ENCODE measurements at regions not wholly inside any gene's neighbourhood (a gene's known extent, or its start where the extent isn't known, plus 50 kb on each side); places are given as distances from the start of the nearest gene placed in this dataset.
A peak's percentile ranks its signal among the peaks of the same experiment; 100 is the strongest.

GRCh38 chr2:51795248-51795888 is 763.4 kb upstream of the NRXN1 start:
- Mint-ChIP-seq H3K36me3 (ENCODE audit: insufficient read depth, unreplicated experiment) (peaks cover 7% of the 10 kb centered on the region), H3K4me1 (ENCODE audit: insufficient read depth, unreplicated experiment) (no peaks in the 10 kb centered on the region), H3K27me3 (ENCODE audit: insufficient read depth, unreplicated experiment) (no peaks in the 10 kb centered on the region), H3K27ac (ENCODE audit: low read depth, unreplicated experiment) (no peak overlapping the region), H3K4me3 (ENCODE audit: unreplicated experiment) (no peak overlapping the region), H3K9me3 (ENCODE audit: unreplicated experiment) (no peaks in the 10 kb centered on the region)
- CTCF ChIA-PET: interaction anchor here (0.6 to 1.4 kb wide), 4 partner anchors 24 to 1719 kb away, joined by 3 to 6 read pairs (median 4); no protein-coding TSS in a partner anchor
- intact Hi-C loops (cut with micrococcal nuclease): no loop called here
- no peak for TF ChIP-seq CTCF (IDR thresholded peaks at IDR 0.05; ENCODE audit: unreplicated experiment)
- no TSS peak for BruUV-seq (replicated peaks)
- peak; percentile 34 for DNase-seq (ENCODE audit: unreplicated experiment)
- POLR2A ChIA-PET: interaction anchor here (0.7 to 1.0 kb wide), 2 partner anchors 11 to 124 kb away, joined by 3 to 4 read pairs; no protein-coding TSS in a partner anchor

GRCh38 chr2:51791496-51791895 is 759.6 kb upstream of the NRXN1 start:
- Mint-ChIP-seq H3K9me3 (ENCODE audit: unreplicated experiment) (no peaks in the 10 kb centered on the region), H3K4me1 (ENCODE audit: insufficient read depth, unreplicated experiment) (no peaks in the 10 kb centered on the region), H3K36me3 (ENCODE audit: insufficient read depth, unreplicated experiment) (no peaks in the 10 kb centered on the region), H3K27me3 (ENCODE audit: insufficient read depth, unreplicated experiment) (no peaks in the 10 kb centered on the region), H3K4me3 (ENCODE audit: unreplicated experiment) (no peak overlapping the region), H3K27ac (ENCODE audit: low read depth, unreplicated experiment) (no peak overlapping the region)
- BruUV-seq (replicated peaks): no TSS peak
- ChIA-PET CTCF (interaction anchor here (0.6 kb wide), 1 partner anchor 44 kb away, joined by 3 read pairs; no protein-coding TSS in a partner anchor), POLR2A (no interaction called here)
- DNase-seq (ENCODE audit: unreplicated experiment): no peak
- no peak for TF ChIP-seq CTCF (IDR thresholded peaks at IDR 0.05; ENCODE audit: unreplicated experiment)
- intact Hi-C loops (cut with micrococcal nuclease): no loop called here

- POLR2A ChIA-PET: no interaction called here
- CTCF ChIA-PET: interaction anchor here (0.6 kb wide), 1 partner anchor 45 kb away, joined by 3 read pairs; no protein-coding TSS in a partner anchor
- TF ChIP-seq CTCF (IDR thresholded peaks at IDR 0.05; ENCODE audit: unreplicated experiment): no peak
- no TSS peak for BruUV-seq (replicated peaks)
- no peaks in the 10 kb centered on the region for H3K36me3 Mint-ChIP-seq (ENCODE audit: insufficient read depth, unreplicated experiment)
- intact Hi-C loops (cut with micrococcal nuclease): no loop called here
- no peaks in the 10 kb centered on the region for H3K27me3 Mint-ChIP-seq (ENCODE audit: insufficient read depth, unreplicated experiment)
- H3K4me3 Mint-ChIP-seq (ENCODE audit: unreplicated experiment): no peak overlapping the region
- no peaks in the 10 kb centered on the region for H3K4me1 Mint-ChIP-seq (ENCODE audit: insufficient read depth, unreplicated experiment)
- H3K27ac Mint-ChIP-seq (ENCODE audit: low read depth, unreplicated experiment): no peak overlapping the region
- no peak for DNase-seq (ENCODE audit: unreplicated experiment)
- H3K9me3 Mint-ChIP-seq (ENCODE audit: unreplicated experiment): no peaks in the 10 kb centered on the region
Observed at GRCh38 chr2:51790854-51791253, 758.9 kb upstream of the NRXN1 start.

- CTCF ChIA-PET: interaction anchor here (0.5 kb wide), 1 partner anchor 465 kb away, joined by 3 read pairs; no protein-coding TSS in a partner anchor
- BruUV-seq (replicated peaks): no TSS peak
- Mint-ChIP-seq H3K9me3 (ENCODE audit: unreplicated experiment) (no peaks in the 10 kb centered on the region), H3K4me1 (ENCODE audit: insufficient read depth, unreplicated experiment) (no peaks in the 10 kb centered on the region), H3K27ac (ENCODE audit: low read depth, unreplicated experiment) (no peak overlapping the region), H3K4me3 (ENCODE audit: unreplicated experiment) (no peak overlapping the region), H3K36me3 (ENCODE audit: insufficient read depth, unreplicated experiment) (no peaks in the 10 kb centered on the region), H3K27me3 (ENCODE audit: insufficient read depth, unreplicated experiment) (no peaks in the 10 kb centered on the region)
- no peak for TF ChIP-seq CTCF (IDR thresholded peaks at IDR 0.05; ENCODE audit: unreplicated experiment)
- POLR2A ChIA-PET: no interaction called here
- intact Hi-C loops (cut with micrococcal nuclease): no loop called here
- no peak for DNase-seq (ENCODE audit: unreplicated experiment)
Observed at GRCh38 chr2:51789918-51790317, 758.0 kb upstream of the NRXN1 start.
